ENCODE measurements at regions not wholly inside any gene's neighbourhood (a gene's known extent, or its start where the extent isn't known, plus 50 kb on each side); places are given as distances from the start of the nearest gene placed in this dataset.

DNA sequence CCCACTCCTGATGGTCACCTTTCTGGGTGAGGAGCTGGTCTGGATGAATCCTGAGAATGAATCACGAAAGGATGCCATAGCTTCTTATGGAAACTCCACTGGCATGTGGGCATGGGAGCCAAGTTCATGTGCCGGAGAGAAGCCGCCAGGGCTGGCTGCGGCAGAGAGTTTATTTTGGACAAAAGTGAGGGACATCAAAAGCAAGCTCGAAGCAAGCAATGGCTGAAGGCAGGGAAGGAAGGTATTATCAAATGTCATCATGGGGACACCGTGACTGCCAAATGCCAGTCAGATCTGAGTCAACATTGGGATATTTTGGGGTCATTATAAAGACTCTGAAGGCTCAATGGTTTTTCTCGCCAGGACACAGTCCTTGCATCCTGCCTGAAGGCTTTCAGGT is 249.1 kb downstream of the QKI start:
- H3K4me3 ChIP-seq (ENCODE audit: low read length): no peak overlapping the region
- DNase-seq (ENCODE audit: low read depth, low spot score): no peak

DNA sequence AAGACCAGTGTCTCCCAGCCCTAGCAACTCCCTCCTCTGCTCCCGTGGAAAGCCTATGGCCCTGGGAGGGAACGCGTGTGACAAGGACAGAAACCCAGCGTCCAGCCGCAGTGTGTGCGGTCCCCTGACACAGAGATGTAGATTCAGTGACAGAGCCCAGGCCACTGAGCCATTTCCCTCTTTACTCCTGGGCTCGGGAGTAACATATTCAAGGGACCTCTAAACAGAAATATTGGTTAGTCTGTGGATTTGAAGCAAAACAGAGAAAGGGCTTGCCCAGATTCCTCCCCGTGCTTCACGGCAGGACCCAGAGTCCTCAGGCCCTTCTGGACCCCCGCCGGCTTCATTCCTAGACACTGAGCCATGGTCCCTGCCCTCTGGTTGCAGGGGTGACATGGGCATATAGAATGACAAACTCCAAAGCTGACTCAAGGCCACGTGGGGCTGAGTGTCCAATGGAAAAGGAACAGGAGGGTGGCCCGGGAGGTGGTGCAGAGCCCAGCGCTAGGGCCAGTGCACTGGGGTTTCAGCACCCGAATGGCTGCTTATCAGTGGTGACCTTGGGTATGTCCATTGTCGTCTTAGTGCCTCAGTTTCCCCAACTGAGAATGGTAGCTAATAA is 248.2 kb downstream of the QKI start:
- no peak for DNase-seq (ENCODE audit: low read depth, low spot score)
- H3K4me3 ChIP-seq (ENCODE audit: low read length): no peak overlapping the region

DNA sequence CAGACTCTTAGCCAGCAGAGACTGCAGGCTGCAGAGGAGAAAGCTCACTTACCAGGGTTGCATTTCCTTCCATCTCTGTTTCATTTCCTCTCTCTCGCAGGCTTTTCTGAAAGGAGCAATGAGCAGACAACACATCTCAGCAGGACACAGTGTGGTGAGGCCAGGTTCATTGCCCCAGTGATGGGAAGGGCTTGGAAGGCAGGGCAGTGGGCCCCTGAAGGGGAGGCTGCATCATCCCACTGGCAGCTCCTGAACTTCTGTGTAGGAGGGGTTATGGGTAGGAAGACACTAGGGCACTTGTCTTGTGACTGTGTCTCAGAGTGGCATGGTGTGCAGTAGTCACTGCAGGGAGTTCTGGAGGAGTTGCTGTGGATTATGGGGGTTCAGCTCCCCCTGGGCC is 246.8 kb downstream of the QKI start:
- no peak overlapping the region for H3K4me3 ChIP-seq (ENCODE audit: low read length)
- no peak for DNase-seq (ENCODE audit: low read depth, low spot score)

DNA sequence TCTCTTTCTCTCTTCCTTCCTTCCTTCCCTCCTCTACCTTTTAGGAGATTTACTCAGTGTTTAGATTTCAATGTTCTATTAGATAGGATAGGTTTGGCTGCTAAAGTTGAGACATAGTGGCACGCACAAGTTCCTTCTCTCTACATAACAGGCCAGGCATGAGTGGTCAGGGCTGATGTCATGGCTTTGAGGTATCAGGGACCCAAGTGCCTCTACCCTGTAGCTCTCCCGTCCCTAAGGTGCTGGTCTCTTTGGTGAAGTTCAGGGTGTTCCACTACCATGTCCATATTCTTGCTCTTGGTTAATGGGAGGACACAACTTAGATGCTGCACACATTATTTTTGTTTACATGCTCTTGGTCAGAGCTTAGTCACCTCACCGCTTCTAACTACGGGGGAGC is 245.3 kb downstream of the QKI start:
- no peak for DNase-seq (ENCODE audit: low read depth, low spot score)
- no peak overlapping the region for H3K4me3 ChIP-seq (ENCODE audit: low read length)

DNA sequence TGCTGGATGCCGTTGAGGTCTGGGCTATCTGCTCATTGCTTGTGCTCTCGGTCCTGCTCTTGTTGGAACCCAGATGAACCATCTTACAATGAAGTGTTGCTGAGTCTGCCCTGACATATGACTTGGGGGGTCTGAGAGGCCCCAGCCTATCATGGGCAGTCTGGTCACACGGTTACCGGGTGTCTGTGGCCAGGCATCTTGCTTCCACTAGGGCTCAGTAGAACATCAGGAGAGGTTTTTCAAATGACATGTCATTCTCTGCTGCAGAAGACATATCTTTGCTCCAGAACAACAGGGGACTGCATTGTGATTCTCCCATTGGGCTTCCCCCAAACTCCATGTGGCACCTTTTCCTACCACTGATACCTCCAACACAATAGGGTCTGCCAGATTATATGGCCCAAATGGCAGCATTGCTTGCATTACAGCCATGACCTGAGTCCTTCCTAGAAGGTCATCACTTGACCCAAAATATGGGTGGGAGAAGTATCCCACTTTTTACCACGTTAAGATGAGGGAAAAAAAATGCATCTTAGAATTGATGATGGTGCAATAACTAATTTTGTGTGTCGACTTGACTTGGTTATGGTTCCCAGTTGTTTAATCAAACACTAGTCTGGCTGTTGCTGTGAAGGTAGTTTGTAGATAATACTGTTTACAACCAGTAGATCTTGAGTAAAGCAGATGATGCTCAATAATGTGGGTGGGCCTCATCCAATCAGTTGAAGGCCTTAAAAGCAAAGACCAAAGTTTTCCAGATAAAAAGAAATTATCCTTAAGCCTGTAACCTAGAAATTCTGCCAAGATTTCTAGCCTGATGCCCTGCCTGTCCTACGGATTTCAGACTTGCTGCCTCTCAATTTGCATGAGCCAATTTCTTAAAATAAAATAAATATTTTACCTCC is 241.0 kb downstream of the QKI start:
- H3K4me3 ChIP-seq (ENCODE audit: low read length): no peak overlapping the region
- no peak for DNase-seq (ENCODE audit: low read depth, low spot score)

DNA sequence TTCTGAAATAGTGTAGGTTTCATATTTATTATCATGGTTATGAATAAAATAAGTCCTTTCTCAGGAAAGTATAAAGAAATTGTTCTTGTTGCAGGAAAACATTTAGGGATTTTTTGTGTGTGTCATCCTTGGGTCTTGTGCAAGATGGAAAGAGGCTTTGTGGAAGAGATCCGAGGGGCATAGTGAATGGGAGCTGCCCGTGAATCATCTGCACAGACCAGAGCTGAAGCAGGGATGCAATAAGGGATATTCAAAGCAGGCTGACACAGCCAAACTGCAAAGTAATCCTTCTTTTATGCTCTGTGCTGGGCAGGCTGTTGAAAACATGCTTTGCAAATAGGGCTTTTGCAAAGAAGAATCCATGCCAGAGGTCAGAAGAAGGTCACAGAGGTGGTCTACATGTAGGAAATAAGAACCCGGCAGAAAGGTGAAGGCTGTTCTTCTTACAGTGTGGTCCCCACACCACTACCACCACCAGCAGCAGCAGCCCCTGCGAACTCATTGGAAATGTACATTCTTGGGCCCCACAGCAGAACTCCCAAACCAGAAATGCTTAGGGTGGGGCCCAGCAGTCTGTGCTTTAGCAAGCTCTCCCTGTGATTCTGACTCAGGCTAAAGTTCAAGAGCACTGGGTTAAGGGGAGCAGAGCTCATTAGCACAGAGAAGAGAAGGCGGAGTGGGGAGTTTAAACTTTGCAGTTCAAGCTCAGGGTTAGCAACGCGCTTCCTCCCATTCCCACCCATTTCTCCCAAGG is 237.6 kb downstream of the QKI start:
- no peak overlapping the region for H3K4me3 ChIP-seq (ENCODE audit: low read length)
- DNase-seq (ENCODE audit: low read depth, low spot score): no peak

DNA sequence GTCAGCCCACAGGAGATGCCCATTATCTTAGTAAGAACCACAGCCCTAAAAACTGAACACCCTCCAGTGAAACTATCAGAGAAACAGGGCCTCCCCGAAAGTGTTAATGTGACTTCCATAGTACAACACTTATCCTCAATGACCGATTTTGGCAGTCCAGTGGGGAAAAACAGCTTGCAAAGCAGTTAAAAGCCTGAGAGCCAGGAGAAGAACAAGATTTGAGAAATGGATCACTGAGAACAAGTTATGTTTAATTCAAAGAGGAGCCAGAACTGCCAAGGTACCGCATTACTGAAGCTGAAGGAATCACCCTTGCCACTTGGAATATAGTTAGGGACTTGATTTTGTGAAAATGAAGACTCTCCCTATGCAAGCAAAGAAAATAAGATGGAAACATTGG is 236.9 kb downstream of the QKI start:
- no peak overlapping the region for H3K4me3 ChIP-seq (ENCODE audit: low read length)
- DNase-seq (ENCODE audit: low read depth, low spot score): no peak

DNA sequence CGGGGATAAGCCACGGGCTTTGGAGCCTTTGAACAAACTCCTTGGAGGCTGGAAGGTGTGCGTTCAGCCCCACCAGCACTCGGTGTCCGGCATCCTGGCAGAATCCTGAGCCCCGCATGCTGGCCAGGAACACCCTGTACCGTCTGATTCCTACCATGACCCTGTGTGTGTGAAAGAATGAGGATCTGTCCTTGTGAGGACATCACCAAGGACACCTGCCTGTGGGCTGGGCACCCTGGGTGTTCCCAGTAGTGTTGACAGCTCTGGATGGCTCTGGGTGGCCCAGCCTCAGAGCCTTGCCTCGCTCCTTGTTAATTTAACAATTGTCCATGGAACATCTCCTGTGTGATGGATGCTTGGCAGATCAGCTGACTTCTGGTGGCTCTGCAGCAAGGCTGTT is 234.3 kb downstream of the QKI start:
- no peak for DNase-seq (ENCODE audit: low read depth, low spot score)
- H3K4me3 ChIP-seq (ENCODE audit: low read length): no peak overlapping the region

DNA sequence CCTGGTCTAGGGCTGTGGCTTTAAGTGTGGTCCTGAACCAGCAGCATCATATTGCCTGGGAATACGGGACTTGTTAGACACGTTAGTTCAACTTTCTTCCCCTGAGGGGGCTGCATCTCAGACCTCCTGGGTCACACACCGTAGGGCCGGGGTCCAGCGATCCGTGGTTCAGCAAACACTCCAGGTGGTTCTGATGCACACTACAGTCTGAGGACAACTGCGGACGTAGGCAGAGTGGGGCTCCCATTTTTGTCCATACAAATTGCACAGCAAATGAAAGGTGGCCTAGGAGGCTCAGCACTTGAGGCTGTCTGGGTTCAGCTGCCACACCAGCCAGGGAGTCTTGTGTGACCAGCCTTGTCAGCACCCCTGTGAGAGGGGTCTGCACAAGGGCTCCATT is 233.1 kb downstream of the QKI start:
- no peak for DNase-seq (ENCODE audit: low read depth, low spot score)
- H3K4me3 ChIP-seq (ENCODE audit: low read length): no peak overlapping the region

DNA sequence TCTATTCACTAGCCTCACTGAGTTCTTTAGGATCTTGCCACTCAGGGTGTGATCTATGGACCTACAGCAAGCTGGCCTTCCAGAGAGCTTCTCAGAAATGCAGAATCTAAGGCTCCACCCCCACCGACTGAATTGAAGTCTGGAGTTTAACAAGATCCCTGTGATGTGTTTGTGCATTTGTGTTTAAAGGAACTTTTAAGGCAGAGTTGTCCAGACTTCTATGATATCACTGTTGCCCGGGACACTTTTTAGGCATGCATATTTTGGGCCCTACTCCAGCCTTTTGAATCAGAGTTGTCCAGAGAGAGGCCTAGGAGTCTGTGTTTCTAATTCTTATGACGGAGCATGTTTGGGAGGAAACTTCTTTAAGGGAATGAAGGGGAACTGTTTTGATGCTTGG is 232.3 kb downstream of the QKI start:
- no peak overlapping the region for H3K4me3 ChIP-seq (ENCODE audit: low read length)
- DNase-seq (ENCODE audit: low read depth, low spot score): no peak

DNA sequence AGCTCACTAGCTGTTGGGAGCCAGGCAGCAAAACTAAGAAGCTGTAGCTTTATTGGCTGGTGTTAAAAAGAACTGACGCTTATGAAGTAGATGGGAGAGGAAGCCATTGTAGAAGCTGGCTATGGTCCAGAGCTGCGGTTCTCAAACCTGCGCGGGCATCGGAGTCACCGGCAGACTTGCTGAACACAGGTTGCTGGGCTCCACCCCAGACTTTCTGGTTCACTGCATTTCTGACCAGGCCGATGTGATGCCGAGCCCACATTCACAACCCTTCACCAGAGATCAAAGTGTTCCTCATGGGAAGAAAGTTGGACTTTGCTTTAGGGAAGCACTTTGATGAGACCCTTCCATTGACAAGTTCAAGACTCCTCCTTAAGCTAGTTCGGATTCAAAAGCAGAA is 231.6 kb downstream of the QKI start:
- H3K4me3 ChIP-seq (ENCODE audit: low read length): no peak overlapping the region
- DNase-seq (ENCODE audit: low read depth, low spot score): no peak

DNA sequence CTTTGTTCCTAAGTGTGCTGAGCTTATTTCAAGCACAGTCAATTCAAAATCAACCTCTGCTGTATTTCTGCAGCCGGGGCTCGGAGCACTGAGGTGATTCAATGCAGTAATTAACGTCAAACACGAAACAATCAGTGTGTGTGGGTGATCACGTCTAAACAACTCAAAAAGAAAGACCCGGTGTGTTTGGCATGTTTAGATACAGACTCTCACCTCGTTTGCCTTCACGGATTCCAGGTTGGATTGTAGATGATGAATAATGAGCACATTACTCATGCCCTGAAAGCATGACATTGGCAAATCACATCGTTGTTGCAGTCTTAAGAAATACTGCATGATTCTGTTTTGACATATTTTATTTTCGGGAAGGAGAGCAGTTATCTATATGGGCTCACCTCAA is 231.0 kb downstream of the QKI start:
- no peak for DNase-seq (ENCODE audit: low read depth, low spot score)
- no peak overlapping the region for H3K4me3 ChIP-seq (ENCODE audit: low read length)

DNA sequence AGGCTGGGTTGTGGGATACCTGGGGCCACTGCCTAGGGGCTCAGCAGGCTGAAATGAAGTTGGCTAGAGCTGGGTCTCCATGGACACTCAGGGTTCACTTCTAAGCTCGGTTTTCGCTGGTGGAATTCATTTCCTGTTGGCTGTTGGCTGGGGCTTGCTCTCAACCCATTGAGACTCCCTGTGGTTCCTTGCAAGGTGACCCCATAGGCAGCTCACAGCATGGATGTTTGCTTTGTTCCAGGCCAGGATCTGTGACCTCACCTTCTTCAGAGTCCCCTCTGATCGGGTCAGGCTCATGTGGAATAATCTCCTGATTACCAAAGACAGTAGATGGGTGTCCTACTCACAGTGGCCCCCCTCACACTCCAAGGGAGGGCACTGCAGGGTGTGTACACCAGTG is 229.3 kb downstream of the QKI start:
- DNase-seq (ENCODE audit: low read depth, low spot score): no peak

DNA sequence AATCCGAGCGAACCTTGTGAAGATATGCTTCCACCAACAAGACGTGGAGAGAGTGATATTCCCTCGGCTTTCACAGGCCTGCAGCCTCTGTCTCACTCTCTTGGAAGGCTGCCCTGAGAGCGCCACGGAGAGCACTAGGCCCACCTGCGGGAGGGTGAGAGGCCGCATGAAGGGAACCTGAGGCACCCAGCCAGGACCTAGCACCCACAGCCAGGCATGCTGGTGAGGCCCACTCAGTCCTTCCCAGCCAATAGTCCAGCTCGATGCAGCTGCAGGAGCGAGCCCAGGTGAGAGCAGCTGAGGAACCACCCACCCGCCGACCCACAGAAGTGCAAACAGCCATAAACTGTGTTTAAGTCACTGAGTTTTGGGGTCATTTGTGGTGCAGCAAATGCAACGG is 227.2 kb downstream of the QKI start:
- no peak for DNase-seq (ENCODE audit: low read depth, low spot score)
- no peak overlapping the region for H3K4me3 ChIP-seq (ENCODE audit: low read length)

More for the DNA sequence above, 229.3 kb downstream of the QKI start:
- no peak overlapping the region for H3K4me3 ChIP-seq (ENCODE audit: low read length)

DNA sequence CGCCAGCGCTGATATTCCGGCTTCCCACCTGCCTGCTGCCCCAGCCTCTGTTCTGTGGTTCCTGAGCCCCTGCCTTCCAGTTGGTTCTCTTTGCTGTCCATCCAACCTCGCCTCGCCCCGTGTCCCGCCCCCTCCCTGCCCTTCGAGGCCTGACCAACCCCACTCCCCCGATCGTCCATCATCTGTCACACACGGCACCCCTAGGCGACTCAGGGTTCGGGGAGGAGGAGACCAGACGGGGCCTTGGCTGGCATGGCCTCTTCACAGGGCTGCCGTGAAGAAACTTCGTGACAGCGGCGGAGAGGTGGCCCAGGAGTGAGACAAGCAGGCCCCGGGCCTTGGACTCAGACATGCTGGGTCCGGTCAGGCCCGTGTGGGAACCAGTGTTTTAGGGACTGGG is 226.1 kb downstream of the QKI start:
- DNase-seq (ENCODE audit: low read depth, low spot score): no peak
- no peak overlapping the region for H3K4me3 ChIP-seq (ENCODE audit: low read length)

DNA sequence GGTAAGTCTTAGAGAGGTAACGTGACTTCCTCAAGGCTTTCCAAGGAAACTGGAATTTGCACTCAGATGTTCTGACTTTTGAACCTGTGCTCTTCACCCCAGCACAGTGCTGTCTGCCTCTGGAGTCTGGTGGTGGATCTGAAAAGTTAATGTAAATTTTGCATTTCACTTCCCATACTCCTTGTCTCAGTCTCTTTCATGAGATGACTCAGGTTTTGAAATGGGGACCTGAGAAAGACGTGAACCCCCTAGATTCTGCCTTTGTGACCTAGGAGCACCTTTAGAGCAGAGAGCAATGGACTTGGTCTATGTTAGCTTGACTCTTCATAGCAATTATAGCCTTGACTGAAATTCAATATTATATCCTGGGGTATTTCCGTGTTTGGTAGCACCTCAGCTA is 223.0 kb downstream of the QKI start:
- H3K4me3 ChIP-seq (ENCODE audit: low read length): no peak overlapping the region
- no peak for DNase-seq (ENCODE audit: low read depth, low spot score)

DNA sequence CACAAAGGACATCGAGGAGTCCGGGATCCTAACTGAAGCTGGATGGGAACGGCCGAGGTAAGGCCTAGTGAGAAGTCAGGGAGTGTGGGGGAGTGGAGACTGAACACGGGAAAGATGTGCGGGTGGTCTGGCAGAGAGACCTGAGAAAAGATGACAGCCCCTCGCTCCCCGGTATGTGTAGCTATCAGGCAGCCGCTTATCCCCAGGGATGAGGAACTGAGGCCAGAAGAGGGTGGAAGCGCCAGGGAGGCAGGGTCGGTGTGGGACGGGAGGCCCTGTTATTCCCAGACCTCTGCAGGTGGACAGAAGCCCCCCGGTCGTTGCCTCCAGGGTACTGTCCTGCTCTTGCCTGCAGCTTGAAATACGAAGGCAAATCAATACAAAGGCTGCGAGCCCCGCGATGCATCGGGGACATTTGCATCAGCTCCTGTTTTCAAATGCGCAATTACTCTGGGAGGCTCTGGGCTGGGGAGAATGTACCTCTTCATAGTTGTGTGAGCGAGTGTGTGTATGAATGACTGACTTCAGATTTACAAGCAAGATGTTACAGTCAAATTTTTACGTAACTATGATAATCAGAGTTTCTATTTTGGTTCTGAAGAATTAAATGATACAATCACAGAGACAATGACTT is 221.3 kb downstream of the QKI start:
- DNase-seq (ENCODE audit: low read depth, low spot score): no peak

DNA sequence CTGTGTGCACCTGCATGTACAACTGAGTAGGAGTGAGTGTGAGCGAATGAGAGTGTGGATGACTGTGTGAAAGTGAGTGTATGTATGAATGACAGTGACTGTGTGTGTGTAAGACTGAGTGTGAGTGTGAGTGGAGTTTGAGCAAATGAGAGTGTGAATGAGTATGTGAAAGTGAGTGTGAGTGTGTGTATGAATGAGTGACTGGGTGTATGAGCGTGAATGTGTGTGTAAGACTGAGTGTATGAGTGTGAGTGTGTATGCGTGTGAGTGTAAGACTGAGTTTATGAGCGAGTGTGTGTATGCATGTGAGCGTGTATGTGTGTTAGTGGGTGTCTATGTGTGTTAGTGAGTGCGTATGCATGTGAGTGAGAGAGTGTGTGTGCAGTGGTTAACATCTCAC is 220.8 kb downstream of the QKI start:
- no peak for DNase-seq (ENCODE audit: low read depth, low spot score)
- no peak overlapping the region for H3K4me3 ChIP-seq (ENCODE audit: low read length)

More for the DNA sequence above, 221.3 kb downstream of the QKI start:
- H3K4me3 ChIP-seq (ENCODE audit: low read length): no peak overlapping the region

DNA sequence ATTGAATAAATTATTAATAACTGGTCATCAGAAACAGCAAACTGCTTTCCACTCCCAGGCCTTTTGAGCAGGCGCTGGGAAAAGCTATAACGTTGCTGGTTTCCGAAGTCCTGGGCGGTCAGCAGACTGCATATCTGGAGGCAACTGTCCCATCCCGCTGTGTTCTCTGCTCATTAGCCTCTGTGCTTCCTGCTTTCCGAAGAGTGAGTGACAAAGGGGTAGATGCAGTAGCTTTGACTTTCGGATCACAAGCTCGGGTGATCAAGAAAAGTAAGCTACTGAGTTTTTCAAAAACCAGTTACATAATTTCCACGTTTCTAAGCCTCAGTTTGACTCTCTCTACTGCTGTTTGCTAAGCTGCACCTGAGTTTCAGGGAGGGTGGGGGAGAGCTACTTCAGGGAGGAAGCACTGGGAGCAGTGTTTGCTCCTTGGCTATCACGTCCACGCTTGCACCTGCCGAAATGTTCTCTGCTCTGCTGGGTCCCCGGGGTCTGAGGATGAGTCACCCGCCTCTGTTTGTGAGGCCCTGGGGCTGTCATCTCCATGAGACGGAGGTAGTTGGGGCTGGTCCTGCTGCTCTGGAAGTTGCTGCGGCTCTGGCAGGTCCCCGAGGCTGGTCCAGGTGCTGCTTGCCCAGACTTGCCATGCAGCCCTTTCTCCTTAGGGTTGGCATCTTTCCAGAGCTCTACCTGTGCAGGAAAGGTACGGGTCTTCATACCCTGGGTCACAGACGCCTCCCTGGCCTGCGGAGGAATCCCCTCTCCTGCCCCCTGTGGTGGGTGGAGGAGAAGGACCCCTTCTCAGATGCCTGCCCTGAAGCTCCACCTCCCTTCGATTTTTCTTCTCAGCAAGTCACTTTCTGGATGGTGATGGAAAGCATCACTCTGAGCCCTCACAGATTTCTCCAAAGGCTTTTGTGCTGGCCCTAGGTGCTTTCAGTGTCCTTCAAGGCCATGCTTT is 220.0 kb downstream of the QKI start:
- no peak for DNase-seq (ENCODE audit: low read depth, low spot score)
- H3K4me3 ChIP-seq (ENCODE audit: low read length): no peak overlapping the region
